Endothelial cell of umbilical vein (primary cell): ENCODE measurements at regions not wholly inside any gene's neighbourhood (a gene's known extent, or its start where the extent isn't known, plus 50 kb on each side); places are given as distances from the start of the nearest gene placed in this dataset.

Experiments
- BruUV-seq: library from RNA; stranded (reverse); fragments of 400-500 nt; replicated peaks from 2 replicates; lab custom pipeline; 2021; lab: Mats Ljungman, UMichigan
- CTCF ChIA-PET: fragments of 300-600, 350-600 bp; sonication (Branson Sonifier 250); formaldehyde crosslinking; loops from one replicate; lab custom pipeline; 2021; ENCODE audit warnings: antibody characterized with exemption, inconsistent platforms; lab: Charles Lee
- POLR2A ChIA-PET: fragments of 300-600, 350-600 bp; sonication (Branson Sonifier 250); formaldehyde crosslinking; loops from one replicate; lab custom pipeline; 2021; ENCODE audit warnings: antibody characterized with exemption, inconsistent platforms; lab: Charles Lee
- DNase-seq: peaks from one replicate; pipeline ENCODE4 v3.0.0-alpha.2; 2011; ENCODE audit warnings: low read depth, low spot score
- FAIRE-seq: peaks from 2 replicates; lab custom pipeline; 2011; peaks lifted over from hg19 to GRCh38; lab: Jason Lieb, UNC
- H2AFZ ChIP-seq: 2 replicates; pipeline ENCODE4 v1.6.0; 2012; ENCODE audit warnings: low read depth, low read length, control low read depth, inconsistent platforms
- H3K27ac ChIP-seq: 2 replicates; pipeline ENCODE4 v1.5.1; 2011; ENCODE audit warnings: low read depth, mild to moderate bottlenecking, control low read depth, low read length, moderate library complexity; ENCODE audit not compliant: insufficient read depth
- H3K27me3 ChIP-seq, 2 experiments: 2 replicates each; pipeline versions ENCODE4 v1.6.0 to v1.6.1; 2011; ENCODE audit warnings: low read length in 2 of 2, mixed read lengths in 1 of 2; ENCODE audit not compliant: control insufficient read depth in 2 of 2, insufficient read depth in 2 of 2
- H3K36me3 ChIP-seq, 2 experiments: 2 replicates in 1 of 2; 3 replicates in 1 of 2; pipeline ENCODE4 v1.5.1; 2011; ENCODE audit warnings: low read length in 2 of 2, mild to moderate bottlenecking in 1 of 2, moderate library complexity in 1 of 2; ENCODE audit not compliant: control insufficient read depth in 2 of 2, insufficient read depth in 2 of 2; ENCODE audit errors: extremely low read depth in 1 of 2
- H3K4me1 ChIP-seq: 3 replicates; pipeline ENCODE4 v1.5.1; 2011; ENCODE audit warnings: mild to moderate bottlenecking, low read length; ENCODE audit not compliant: control insufficient read depth, insufficient read depth; ENCODE audit errors: extremely low read depth
- H3K4me2 ChIP-seq: 2 replicates; pipeline ENCODE4 v1.6.1; 2011; ENCODE audit warnings: low read length, control low read depth, mixed read lengths; ENCODE audit not compliant: insufficient read depth
- H3K4me3 ChIP-seq, 3 experiments: fragments of 200-600 bp in 1 of 3; sonication (generic), shearing (Covaris generic) in 1 of 3; replicated peaks in 1 of 3; 2 replicates each; pipeline ENCODE4 v1.5.1; 2011 to 2016; ENCODE audit warnings: control low read depth in 3 of 3, low read length in 3 of 3, mild to moderate bottlenecking in 2 of 3, inconsistent platforms in 1 of 3, low read depth in 1 of 3, moderate library complexity in 1 of 3; ENCODE audit not compliant: insufficient read depth in 1 of 3
- H3K79me2 ChIP-seq: 2 replicates; pipeline ENCODE4 v1.6.0; 2012; ENCODE audit warnings: low read length, inconsistent platforms; ENCODE audit not compliant: control insufficient read depth, insufficient read depth
- H3K9ac ChIP-seq: replicated peaks from 2 replicates; pipeline ENCODE3; 2011; ENCODE audit warnings: low read length, control low read depth; ENCODE audit not compliant: insufficient read depth; ENCODE audit errors: extremely low read depth
- H3K9me1 ChIP-seq: replicated peaks from 3 replicates; pipeline ENCODE4 v1.6.0; 2011; ENCODE audit warnings: mild to moderate bottlenecking, low read length; ENCODE audit not compliant: control insufficient read depth, insufficient read depth; ENCODE audit errors: extremely low read depth
- H3K9me3 ChIP-seq: replicated peaks from 2 replicates; pipeline ENCODE4 v1.5.1; 2012; ENCODE audit warnings: low read length, inconsistent platforms; ENCODE audit not compliant: control insufficient read depth, insufficient read depth
- H4K20me1 ChIP-seq: replicated peaks from 2 replicates; pipeline ENCODE3; 2011; ENCODE audit warnings: mild to moderate bottlenecking, low read length; ENCODE audit not compliant: control insufficient read depth, insufficient read depth; ENCODE audit errors: extremely low read depth
- CTCF ChIP-seq, 2 donors: IDR thresholded peaks; 1 replicate in 1 of 2; 2 replicates in 1 of 2; pipeline ENCODE4 v1.5.1; 2011; ENCODE audit warnings: low read length in 2 of 2, mild to moderate bottlenecking in 2 of 2, moderate library complexity in 2 of 2, control low read depth in 1 of 2, inconsistent platforms in 1 of 2, low read depth in 1 of 2; ENCODE audit not compliant: insufficient read depth in 1 of 2; ENCODE audit errors: extremely low read depth in 1 of 2
- EZH2 ChIP-seq: IDR thresholded peaks from 2 replicates; pipeline ENCODE4 v1.6.1; 2012; ENCODE audit warnings: borderline replicate concordance, low read depth, mild to moderate bottlenecking, moderate library complexity, low read length, inconsistent platforms; ENCODE audit not compliant: severe bottlenecking
- FOS ChIP-seq: IDR thresholded peaks from 2 replicates; pipeline ENCODE4 v1.6.1; 2011; ENCODE audit warnings: mild to moderate bottlenecking, low read length, moderate library complexity, borderline replicate concordance; ENCODE audit not compliant: insufficient read depth
- GATA2 ChIP-seq: IDR thresholded peaks from 2 replicates; pipeline ENCODE4 v1.7.0; 2011; ENCODE audit warnings: low read depth, mild to moderate bottlenecking, moderate library complexity, mixed read lengths, low read length; ENCODE audit not compliant: insufficient read length, insufficient read depth
- JUN ChIP-seq: IDR thresholded peaks from 2 replicates; pipeline ENCODE4 v1.6.1; 2011; ENCODE audit warnings: borderline replicate concordance, low read depth; ENCODE audit not compliant: insufficient read length, insufficient read depth
- MAX ChIP-seq: IDR thresholded peaks from 2 replicates; pipeline ENCODE4 v1.6.1; 2011; ENCODE audit not compliant: insufficient read depth, insufficient read length
- MYC ChIP-seq: IDR thresholded peaks from one replicate; pipeline ENCODE4 v1.6.1; 2011; ENCODE audit warnings: mild to moderate bottlenecking, low read depth, low read length
- POLR2A ChIP-seq: IDR thresholded peaks from 2 replicates; pipeline ENCODE4 v1.6.1; 2012; ENCODE audit warnings: low read depth, mild to moderate bottlenecking, control low read depth, low read length
- POLR2AphosphoS5 ChIP-seq: IDR thresholded peaks from 2 replicates; pipeline ENCODE4 v1.6.1; 2012; ENCODE audit warnings: low read depth, mild to moderate bottlenecking, control low read depth, low read length, moderate library complexity; ENCODE audit not compliant: insufficient read depth
- dilution Hi-C: fragments of 300-500 bp; cut with MboI; formaldehyde crosslinking; loops from one replicate; pipeline ENCODE4 v1.15.0; 2019; ENCODE audit warnings: low sequenced_read_pairs; ENCODE audit not compliant: extremely low pct_ligation_motif_present
- intact Hi-C: fragments of 100-400 bp; cut with micrococcal nuclease; formaldehyde crosslinking; loops from one replicate; pipeline ENCODE4 v1.10.0; 2022

GRCh38 chr15:62880278-62880677 is 162.3 kb upstream of the TPM1 start:
- peak overlapping the region; percentile 63 for H3K27ac ChIP-seq
- FAIRE-seq (no peak), DNase-seq (no peak)
- no peaks in the 10 kb centered on the region for H4K20me1 ChIP-seq
- dilution Hi-C loops (no loop called here), intact Hi-C loops (no loop called here)
- H3K27me3 ChIP-seq = no peaks in the 10 kb centered on the region
- H3K9me1 ChIP-seq = no peaks in the 10 kb centered on the region
- H3K36me3 ChIP-seq = no peaks in the 10 kb centered on the region
- peak overlapping the region; percentile 71 for H3K4me2 ChIP-seq
- no peaks in the 10 kb centered on the region for H3K9me3 ChIP-seq
- H3K4me3 ChIP-seq = peak overlapping the region in 1 of 3 experiments; percentile 15
- H3K79me2 ChIP-seq = no peaks in the 10 kb centered on the region
- POLR2A ChIA-PET = no interaction called here
- CTCF ChIA-PET = no interaction called here
- TSS peak; percentile 62 for BruUV-seq
- TF ChIP-seq MYC (no peak), CTCF (IDR thresholded peaks at IDR 0.05; ENCODE audit: extremely low read depth in 1 of 2, insufficient read depth in 1 of 2, low read depth in 1 of 2, low read length in 2 of 2) (no peak), GATA2 (no peak), EZH2 (no peak), JUN (no peak), POLR2A (no peak), POLR2AphosphoS5 (no peak), FOS (no peak), MAX (no peak)
- H3K4me1 ChIP-seq = peaks cover 18% of the 10 kb centered on the region
- H2AFZ ChIP-seq = no peak overlapping the region
- peak overlapping the region; percentile 17 for H3K9ac ChIP-seq
